ENCODE measurements at regions not wholly inside any gene's neighbourhood (a gene's known extent, or its start where the extent isn't known, plus 50 kb on each side); places are given as distances from the start of the nearest gene placed in this dataset.

GRCh38 chr2:176415937-176416499 lies 146.8 kb downstream of the MTX2 start:
- CTCF ChIA-PET: no interaction called here
- DNase-seq (ENCODE audit: low read depth): no peak
- POLR2A ChIA-PET: no interaction called here
- Histone ChIP-seq H3K36me3 (ENCODE audit: control insufficient read depth, insufficient read depth, low read length) (no peaks in the 10 kb centered on the region), H3K4me3 (ENCODE audit: low read depth, low read length) (no peak overlapping the region), H3K27me3 (ENCODE audit: control insufficient read depth, insufficient read depth, low read length) (no peaks in the 10 kb centered on the region; the same call in 1 of the 2 replicates)
- TF ChIP-seq, protein P1, sequence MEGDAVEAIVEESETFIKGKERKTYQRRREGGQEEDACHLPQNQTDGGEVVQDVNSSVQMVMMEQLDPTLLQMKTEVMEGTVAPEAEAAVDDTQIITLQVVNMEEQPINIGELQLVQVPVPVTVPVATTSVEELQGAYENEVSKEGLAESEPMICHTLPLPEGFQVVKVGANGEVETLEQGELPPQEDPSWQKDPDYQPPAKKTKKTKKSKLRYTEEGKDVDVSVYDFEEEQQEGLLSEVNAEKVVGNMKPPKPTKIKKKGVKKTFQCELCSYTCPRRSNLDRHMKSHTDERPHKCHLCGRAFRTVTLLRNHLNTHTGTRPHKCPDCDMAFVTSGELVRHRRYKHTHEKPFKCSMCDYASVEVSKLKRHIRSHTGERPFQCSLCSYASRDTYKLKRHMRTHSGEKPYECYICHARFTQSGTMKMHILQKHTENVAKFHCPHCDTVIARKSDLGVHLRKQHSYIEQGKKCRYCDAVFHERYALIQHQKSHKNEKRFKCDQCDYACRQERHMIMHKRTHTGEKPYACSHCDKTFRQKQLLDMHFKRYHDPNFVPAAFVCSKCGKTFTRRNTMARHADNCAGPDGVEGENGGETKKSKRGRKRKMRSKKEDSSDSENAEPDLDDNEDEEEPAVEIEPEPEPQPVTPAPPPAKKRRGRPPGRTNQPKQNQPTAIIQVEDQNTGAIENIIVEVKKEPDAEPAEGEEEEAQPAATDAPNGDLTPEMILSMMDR (IDR thresholded peaks at IDR 0.05; ENCODE audit: insufficient read depth, low read depth, low read length): no peak

DNA sequence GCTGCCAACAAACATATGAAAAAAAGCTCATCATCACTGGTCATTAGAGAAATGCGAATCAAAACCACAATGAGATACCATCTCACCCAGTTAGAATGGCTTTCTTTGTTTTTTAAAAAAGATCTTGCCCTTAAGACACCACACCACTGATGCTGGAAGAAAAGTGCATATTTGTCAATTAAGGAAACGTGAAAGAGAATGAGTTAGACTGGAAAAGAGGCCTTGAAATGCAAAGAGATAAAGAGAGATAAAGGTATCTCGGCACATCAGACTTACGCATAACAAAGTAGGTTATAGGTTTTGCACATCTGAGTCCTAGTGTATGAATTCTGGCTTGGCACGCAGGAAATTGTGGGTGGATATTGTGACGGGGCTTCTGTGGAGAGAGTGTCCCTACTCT lies 149.5 kb downstream of the MTX2 start:
- no peak overlapping the region for H3K4me3 ChIP-seq (ENCODE audit: low read depth, low read length)
- H3K36me3 ChIP-seq (ENCODE audit: control insufficient read depth, insufficient read depth, low read length): no peaks in the 10 kb centered on the region
- DNase-seq (ENCODE audit: low read depth): no peak
- no peaks in the 10 kb centered on the region; the same call in 1 of the 2 replicates for H3K27me3 ChIP-seq (ENCODE audit: control insufficient read depth, insufficient read depth, low read length)
- CTCF ChIA-PET: no interaction called here
- POLR2A ChIA-PET: no interaction called here
- TF ChIP-seq, protein P1 (IDR thresholded peaks at IDR 0.05; ENCODE audit: insufficient read depth, low read depth, low read length): no peak

GRCh38 chr2:176419591-176420071 lies 150.4 kb downstream of the MTX2 start:
- TF ChIP-seq, protein P1 (IDR thresholded peaks at IDR 0.05; ENCODE audit: insufficient read depth, low read depth, low read length): no peak
- peak; percentile 52 for DNase-seq (ENCODE audit: low read depth)
- ChIA-PET POLR2A (no interaction called here), CTCF (no interaction called here)
- Histone ChIP-seq H3K36me3 (ENCODE audit: control insufficient read depth, insufficient read depth, low read length) (no peaks in the 10 kb centered on the region), H3K4me3 (ENCODE audit: low read depth, low read length) (no peak overlapping the region), H3K27me3 (ENCODE audit: control insufficient read depth, insufficient read depth, low read length) (no peaks in the 10 kb centered on the region; the same call in 1 of the 2 replicates)

GRCh38 chr2:176421297-176422050 lies 152.2 kb downstream of the MTX2 start:
- Histone ChIP-seq H3K27me3 (ENCODE audit: control insufficient read depth, insufficient read depth, low read length) (no peaks in the 10 kb centered on the region), H3K4me3 (ENCODE audit: low read depth, low read length) (no peak overlapping the region), H3K36me3 (ENCODE audit: control insufficient read depth, insufficient read depth, low read length) (no peaks in the 10 kb centered on the region)
- DNase-seq (ENCODE audit: low read depth): no peak
- TF ChIP-seq, protein P1 (IDR thresholded peaks at IDR 0.05; ENCODE audit: insufficient read depth, low read depth, low read length): no peak
- CTCF ChIA-PET: interaction anchor here (0.6 to 1.2 kb wide), 2 partner anchors 217 to 1755 kb away, joined by 3 read pairs; no protein-coding TSS in a partner anchor
- POLR2A ChIA-PET: no interaction called here

DNA sequence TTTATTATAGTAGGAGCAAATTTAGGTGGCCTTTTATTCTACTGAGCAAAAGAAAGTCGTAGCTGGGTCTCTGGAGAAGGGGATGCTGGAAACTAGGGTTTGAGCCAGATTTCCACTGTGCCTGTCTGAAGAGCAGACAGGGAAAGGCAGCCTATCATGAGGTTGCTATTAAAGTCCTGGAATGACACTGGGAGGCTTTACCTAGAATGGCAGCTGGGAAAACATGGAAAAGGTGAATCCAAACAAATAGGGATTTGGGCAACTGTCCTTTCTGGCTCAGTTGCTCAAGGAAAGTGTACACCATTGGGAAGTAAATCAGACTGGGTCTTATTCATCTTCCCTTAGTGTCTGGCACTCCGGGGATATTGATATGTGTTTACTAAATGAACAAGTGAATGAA lies 154.6 kb downstream of the MTX2 start:
- TF ChIP-seq, protein P1 (IDR thresholded peaks at IDR 0.05; ENCODE audit: insufficient read depth, low read depth, low read length): no peak
- DNase-seq (ENCODE audit: low read depth): no peak
- no peaks in the 10 kb centered on the region for H3K36me3 ChIP-seq (ENCODE audit: control insufficient read depth, insufficient read depth, low read length)
- CTCF ChIA-PET: no interaction called here
- H3K27me3 ChIP-seq (ENCODE audit: control insufficient read depth, insufficient read depth, low read length): no peaks in the 10 kb centered on the region
- POLR2A ChIA-PET: no interaction called here
- H3K4me3 ChIP-seq (ENCODE audit: low read depth, low read length): no peak overlapping the region
